ENCODE measurements at regions not wholly inside any gene's neighbourhood (a gene's known extent, or its start where the extent isn't known, plus 50 kb on each side); places are given as distances from the start of the nearest gene placed in this dataset.

DNA sequence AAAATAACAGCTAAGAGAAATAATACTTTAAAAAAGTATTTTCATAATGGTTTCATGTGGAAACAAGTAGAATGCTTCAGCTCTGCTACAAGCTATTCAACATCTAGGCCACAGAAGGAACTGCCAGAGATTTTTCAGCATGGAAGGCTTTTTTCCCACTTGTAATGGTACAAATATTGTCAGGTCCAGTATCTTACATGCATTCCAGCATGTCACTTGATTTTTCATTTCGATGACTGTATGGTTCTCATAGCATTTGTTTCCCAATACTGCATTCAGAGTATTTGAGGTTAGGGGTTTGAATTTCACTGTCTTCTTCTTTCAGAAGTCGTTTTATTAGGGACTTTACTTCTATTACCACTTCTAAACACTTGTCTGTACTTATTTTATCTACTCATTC lies 1701.5 kb upstream of the FLRT2 start:
- no peaks in the 10 kb centered on the region for H3K4me1 ChIP-seq (ENCODE audit: control insufficient read depth in 1 of 2, insufficient read depth in 2 of 2, low read length in 2 of 2)
- H3K27me3 ChIP-seq (ENCODE audit: control insufficient read depth in 2 of 2, insufficient read depth in 2 of 2, low read length in 2 of 2) = no peaks in the 10 kb centered on the region
- Mint-ChIP-seq H3K9me3 (peaks cover 0 to 11% (median 5%) of the 10 kb centered on the region in 7 donors), H3K27me3 (ENCODE audit: low read depth in 3 of 3) (no peaks in the 10 kb centered on the region), H3K27ac (no peak overlapping the region), H3K36me3 (no peaks in the 10 kb centered on the region), H3K4me3 (no peak overlapping the region), H3K4me1 (no peaks in the 10 kb centered on the region)
- TF ChIP-seq, protein P1, sequence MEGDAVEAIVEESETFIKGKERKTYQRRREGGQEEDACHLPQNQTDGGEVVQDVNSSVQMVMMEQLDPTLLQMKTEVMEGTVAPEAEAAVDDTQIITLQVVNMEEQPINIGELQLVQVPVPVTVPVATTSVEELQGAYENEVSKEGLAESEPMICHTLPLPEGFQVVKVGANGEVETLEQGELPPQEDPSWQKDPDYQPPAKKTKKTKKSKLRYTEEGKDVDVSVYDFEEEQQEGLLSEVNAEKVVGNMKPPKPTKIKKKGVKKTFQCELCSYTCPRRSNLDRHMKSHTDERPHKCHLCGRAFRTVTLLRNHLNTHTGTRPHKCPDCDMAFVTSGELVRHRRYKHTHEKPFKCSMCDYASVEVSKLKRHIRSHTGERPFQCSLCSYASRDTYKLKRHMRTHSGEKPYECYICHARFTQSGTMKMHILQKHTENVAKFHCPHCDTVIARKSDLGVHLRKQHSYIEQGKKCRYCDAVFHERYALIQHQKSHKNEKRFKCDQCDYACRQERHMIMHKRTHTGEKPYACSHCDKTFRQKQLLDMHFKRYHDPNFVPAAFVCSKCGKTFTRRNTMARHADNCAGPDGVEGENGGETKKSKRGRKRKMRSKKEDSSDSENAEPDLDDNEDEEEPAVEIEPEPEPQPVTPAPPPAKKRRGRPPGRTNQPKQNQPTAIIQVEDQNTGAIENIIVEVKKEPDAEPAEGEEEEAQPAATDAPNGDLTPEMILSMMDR (IDR thresholded peaks at IDR 0.05) = no peak
- no peak overlapping the region for H2AFZ ChIP-seq (ENCODE audit: insufficient read depth, low read depth, low read length, poor library complexity, severe bottlenecking)
- no peak overlapping the region for H3K27ac ChIP-seq (ENCODE audit: low read depth in 1 of 2, low read length in 2 of 2)
- H3K4me3 ChIP-seq (replicated peaks in 1 of 3; ENCODE audit: low read depth in 2 of 3, low read length in 3 of 3) = no peak overlapping the region
- no peaks in the 10 kb centered on the region for H4K20me1 ChIP-seq (ENCODE audit: insufficient read depth, low read length)
- no peaks in the 10 kb centered on the region for H3K36me3 ChIP-seq (replicated peaks in 1 of 2; ENCODE audit: control insufficient read depth in 1 of 2, insufficient read depth in 2 of 2, low read length in 2 of 2)
- H3K9ac ChIP-seq (ENCODE audit: insufficient read depth, low read length, poor library complexity, severe bottlenecking) = no peak overlapping the region
- H3K79me2 ChIP-seq (ENCODE audit: insufficient read depth, low read length) = no peaks in the 10 kb centered on the region
- WGBS (ENCODE audit: insufficient coverage) = no CpG with 5 or more reads among the region's 2 CpGs
- peaks cover 6% of the 10 kb centered on the region in 2 donors for H3K9me3 ChIP-seq (replicated peaks in 1 of 2; ENCODE audit: control insufficient read depth in 1 of 2, insufficient read depth in 1 of 2, low read length in 2 of 2)
- DNase-seq = no peak
- no peak overlapping the region for H3K4me2 ChIP-seq (replicated peaks; ENCODE audit: extremely low read depth, low read length, poor library complexity, severe bottlenecking)
- intact Hi-C loops (cut with micrococcal nuclease) = no loop called here

DNA sequence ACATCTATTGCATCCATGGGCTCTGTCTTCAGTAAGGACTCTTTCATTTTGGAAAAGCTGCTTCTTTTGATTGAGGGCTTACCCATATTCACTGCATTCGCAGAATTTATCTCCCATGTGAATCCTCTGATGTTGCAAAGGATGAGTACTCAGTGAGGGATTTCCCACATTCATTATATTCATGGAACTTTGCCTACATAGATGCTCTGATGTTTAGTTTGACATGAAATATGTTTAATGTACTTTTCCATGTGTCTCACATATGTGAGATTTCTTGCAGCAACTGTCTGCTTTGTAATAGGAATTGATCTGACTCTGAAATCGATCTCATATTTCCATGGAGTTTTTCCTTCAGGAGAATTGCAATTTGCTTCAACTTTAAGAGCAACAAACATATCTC lies 1699.6 kb upstream of the FLRT2 start:
- Histone ChIP-seq H3K9me3 (replicated peaks in 1 of 2; ENCODE audit: control insufficient read depth in 1 of 2, insufficient read depth in 1 of 2, low read length in 2 of 2) (peaks cover 6% of the 10 kb centered on the region in 2 donors), H3K27me3 (ENCODE audit: control insufficient read depth in 2 of 2, insufficient read depth in 2 of 2, low read length in 2 of 2) (no peaks in the 10 kb centered on the region), H3K79me2 (ENCODE audit: insufficient read depth, low read length) (no peaks in the 10 kb centered on the region), H3K4me3 (replicated peaks in 1 of 3; ENCODE audit: low read depth in 2 of 3, low read length in 3 of 3) (no peak overlapping the region), H2AFZ (ENCODE audit: insufficient read depth, low read depth, low read length, poor library complexity, severe bottlenecking) (no peak overlapping the region), H3K36me3 (replicated peaks in 1 of 2; ENCODE audit: control insufficient read depth in 1 of 2, insufficient read depth in 2 of 2, low read length in 2 of 2) (no peaks in the 10 kb centered on the region), H3K27ac (ENCODE audit: low read depth in 1 of 2, low read length in 2 of 2) (no peak overlapping the region), H3K9ac (ENCODE audit: insufficient read depth, low read length, poor library complexity, severe bottlenecking) (no peak overlapping the region), H3K4me2 (replicated peaks; ENCODE audit: extremely low read depth, low read length, poor library complexity, severe bottlenecking) (no peak overlapping the region), H4K20me1 (ENCODE audit: insufficient read depth, low read length) (no peaks in the 10 kb centered on the region), H3K4me1 (ENCODE audit: control insufficient read depth in 1 of 2, insufficient read depth in 2 of 2, low read length in 2 of 2) (no peaks in the 10 kb centered on the region)
- intact Hi-C loops (cut with micrococcal nuclease) = no loop called here
- no peak for DNase-seq
- no peak overlapping the region for H3K4me3 Mint-ChIP-seq
- H3K9me3 Mint-ChIP-seq = peaks cover 0 to 10% (median 5%) of the 10 kb centered on the region in 7 donors
- WGBS (ENCODE audit: insufficient coverage) = no CpG with 5 or more reads among the region's 2 CpGs
- H3K4me1 Mint-ChIP-seq = no peaks in the 10 kb centered on the region
- H3K36me3 Mint-ChIP-seq = no peaks in the 10 kb centered on the region
- no peaks in the 10 kb centered on the region for H3K27me3 Mint-ChIP-seq (ENCODE audit: low read depth in 3 of 3)
- no peak overlapping the region for H3K27ac Mint-ChIP-seq
- TF ChIP-seq, protein P1 (IDR thresholded peaks at IDR 0.05) = no peak

All from CD14-positive monocyte (primary cell).